Fibroblast of lung (primary cell): ENCODE measurements at regions not wholly inside any gene's neighbourhood (a gene's known extent, or its start where the extent isn't known, plus 50 kb on each side); places are given as distances from the start of the nearest gene placed in this dataset.

Source experiments
- DNase-seq, 2 donors: peaks; one replicate each; pipeline versions ENCODE4 v3.0.0 to v3.0.0-alpha.2; 2010; ENCODE audit warnings: low read depth in 2 of 2
- H2AFZ ChIP-seq: 2 replicates; pipeline ENCODE4 v1.5.1; 2012; ENCODE audit warnings: low read length, control low read depth, inconsistent platforms
- H3K27ac ChIP-seq: 2 replicates; pipeline ENCODE4 v1.5.1; 2011; ENCODE audit warnings: low read length, control low read depth; ENCODE audit not compliant: insufficient read depth
- H3K27me3 ChIP-seq: 2 replicates; pipeline ENCODE4 v1.5.1; 2011; ENCODE audit warnings: mild to moderate bottlenecking, low read length; ENCODE audit not compliant: control insufficient read depth, insufficient read depth
- H3K36me3 ChIP-seq: 2 replicates; pipeline ENCODE4 v1.5.1; 2011; ENCODE audit warnings: low read length; ENCODE audit not compliant: control insufficient read depth, insufficient read depth
- H3K4me1 ChIP-seq: 2 replicates; pipeline ENCODE4 v1.5.1; 2011; ENCODE audit warnings: low read length; ENCODE audit not compliant: control insufficient read depth, insufficient read depth; ENCODE audit errors: extremely low read depth
- H3K4me2 ChIP-seq: 2 replicates; pipeline ENCODE4 v1.5.1; 2011; ENCODE audit warnings: low read length, control low read depth; ENCODE audit not compliant: insufficient read depth; ENCODE audit errors: extremely low read depth
- H3K4me3 ChIP-seq, 4 experiments: fragments of 200-600 bp in 1 of 4; sonication (generic) in 1 of 4; replicated peaks in 1 of 4; 2 replicates each; pipeline ENCODE4 v1.5.1; 2011 to 2016; ENCODE audit warnings: low read length in 4 of 4, low read depth in 3 of 4, mild to moderate bottlenecking in 3 of 4, control low read depth in 2 of 4, inconsistent platforms in 1 of 4, mixed read lengths in 1 of 4; ENCODE audit not compliant: insufficient read depth in 1 of 4; ENCODE audit errors: control extremely low read depth in 1 of 4
- H3K79me2 ChIP-seq: 2 replicates; pipeline ENCODE4 v1.5.1; 2012; ENCODE audit warnings: mild to moderate bottlenecking, low read length, inconsistent platforms; ENCODE audit not compliant: control insufficient read depth, insufficient read depth
- H3K9ac ChIP-seq: 2 replicates; pipeline ENCODE4 v1.5.1; 2011; ENCODE audit warnings: mild to moderate bottlenecking, low read length, control low read depth; ENCODE audit not compliant: insufficient read depth
- H3K9me3 ChIP-seq: 2 replicates; pipeline ENCODE4 v1.5.1; 2012; ENCODE audit warnings: low read depth, low read length; ENCODE audit not compliant: control insufficient read depth, insufficient read depth
- H4K20me1 ChIP-seq: 2 replicates; pipeline ENCODE4 v1.5.1; 2011; ENCODE audit warnings: low read length; ENCODE audit not compliant: control insufficient read depth, insufficient read depth; ENCODE audit errors: extremely low read depth
- EZH2 ChIP-seq: IDR thresholded peaks from 2 replicates; pipeline ENCODE4 v1.5.1; 2012; ENCODE audit warnings: low read length, control low read depth, mild to moderate bottlenecking; ENCODE audit errors: missing control alignments
- TF ChIP-seq, protein P1 (sequence below), 2 donors: IDR thresholded peaks in 1 of 2; conservative IDR thresholded peaks in 1 of 2; 1 replicate in 1 of 2; 2 replicates in 1 of 2; pipeline ENCODE4 v1.5.1; 2011 to 2012; ENCODE audit warnings: low read length in 2 of 2, control low read depth in 1 of 2, inconsistent platforms in 1 of 2, low read depth in 1 of 2, mild to moderate bottlenecking in 1 of 2

- no peaks in the 10 kb centered on the region for H3K4me1 ChIP-seq
- no peaks in the 10 kb centered on the region for H4K20me1 ChIP-seq
- H3K79me2 ChIP-seq = no peaks in the 10 kb centered on the region
- no peaks in the 10 kb centered on the region for H3K27me3 ChIP-seq
- no peak for DNase-seq
- no peak overlapping the region for H3K27ac ChIP-seq
- no peak overlapping the region for H3K4me3 ChIP-seq
- H3K9ac ChIP-seq = no peak overlapping the region
- no peak overlapping the region for H2AFZ ChIP-seq
- no peak overlapping the region for H3K4me2 ChIP-seq
- H3K9me3 ChIP-seq = no peaks in the 10 kb centered on the region
- H3K36me3 ChIP-seq = no peaks in the 10 kb centered on the region
- no peak for TF ChIP-seq EZH2
- TF ChIP-seq, protein P1, sequence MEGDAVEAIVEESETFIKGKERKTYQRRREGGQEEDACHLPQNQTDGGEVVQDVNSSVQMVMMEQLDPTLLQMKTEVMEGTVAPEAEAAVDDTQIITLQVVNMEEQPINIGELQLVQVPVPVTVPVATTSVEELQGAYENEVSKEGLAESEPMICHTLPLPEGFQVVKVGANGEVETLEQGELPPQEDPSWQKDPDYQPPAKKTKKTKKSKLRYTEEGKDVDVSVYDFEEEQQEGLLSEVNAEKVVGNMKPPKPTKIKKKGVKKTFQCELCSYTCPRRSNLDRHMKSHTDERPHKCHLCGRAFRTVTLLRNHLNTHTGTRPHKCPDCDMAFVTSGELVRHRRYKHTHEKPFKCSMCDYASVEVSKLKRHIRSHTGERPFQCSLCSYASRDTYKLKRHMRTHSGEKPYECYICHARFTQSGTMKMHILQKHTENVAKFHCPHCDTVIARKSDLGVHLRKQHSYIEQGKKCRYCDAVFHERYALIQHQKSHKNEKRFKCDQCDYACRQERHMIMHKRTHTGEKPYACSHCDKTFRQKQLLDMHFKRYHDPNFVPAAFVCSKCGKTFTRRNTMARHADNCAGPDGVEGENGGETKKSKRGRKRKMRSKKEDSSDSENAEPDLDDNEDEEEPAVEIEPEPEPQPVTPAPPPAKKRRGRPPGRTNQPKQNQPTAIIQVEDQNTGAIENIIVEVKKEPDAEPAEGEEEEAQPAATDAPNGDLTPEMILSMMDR (conservative IDR thresholded peaks at IDR 0.05 in 1 of 2, IDR thresholded peaks at IDR 0.05 in 1 of 2; ENCODE audit: low read depth in 1 of 2, low read length in 2 of 2) = no peak
Measured at GRCh38 chr2:4732560-4732959, 959.6 kb upstream of the SOX11 start.

GRCh38 chr2:4745056-4745991 is 946.9 kb upstream of the SOX11 start:
- Histone ChIP-seq H3K9ac (no peak overlapping the region), H3K27me3 (no peaks in the 10 kb centered on the region), H3K4me2 (no peak overlapping the region), H4K20me1 (no peaks in the 10 kb centered on the region), H3K9me3 (no peaks in the 10 kb centered on the region), H3K36me3 (no peaks in the 10 kb centered on the region), H3K4me1 (no peaks in the 10 kb centered on the region), H3K27ac (no peak overlapping the region), H2AFZ (no peak overlapping the region), H3K79me2 (no peaks in the 10 kb centered on the region), H3K4me3 (no peak overlapping the region)
- DNase-seq = no peak
- TF ChIP-seq EZH2 = no peak
- TF ChIP-seq, protein P1 (conservative IDR thresholded peaks at IDR 0.05 in 1 of 2, IDR thresholded peaks at IDR 0.05 in 1 of 2; ENCODE audit: low read depth in 1 of 2, low read length in 2 of 2) = no peak

- H3K9me3 ChIP-seq = no peaks in the 10 kb centered on the region
- H3K4me2 ChIP-seq = no peak overlapping the region
- H3K27ac ChIP-seq = no peak overlapping the region
- no peaks in the 10 kb centered on the region for H3K27me3 ChIP-seq
- DNase-seq = no peak
- no peak overlapping the region for H3K4me3 ChIP-seq
- no peak overlapping the region for H3K9ac ChIP-seq
- TF ChIP-seq, protein P1 (conservative IDR thresholded peaks at IDR 0.05 in 1 of 2, IDR thresholded peaks at IDR 0.05 in 1 of 2; ENCODE audit: low read depth in 1 of 2, low read length in 2 of 2) = no peak
- TF ChIP-seq EZH2 = no peak
- no peaks in the 10 kb centered on the region for H4K20me1 ChIP-seq
- no peaks in the 10 kb centered on the region for H3K79me2 ChIP-seq
- H2AFZ ChIP-seq = no peak overlapping the region
- H3K36me3 ChIP-seq = no peaks in the 10 kb centered on the region
- no peaks in the 10 kb centered on the region for H3K4me1 ChIP-seq
Measured at GRCh38 chr2:4753721-4754120, 938.5 kb upstream of the SOX11 start.
